ENCODE measurements at regions not wholly inside any gene's neighbourhood (a gene's known extent, or its start where the extent isn't known, plus 50 kb on each side); places are given as distances from the start of the nearest gene placed in this dataset.

DNA sequence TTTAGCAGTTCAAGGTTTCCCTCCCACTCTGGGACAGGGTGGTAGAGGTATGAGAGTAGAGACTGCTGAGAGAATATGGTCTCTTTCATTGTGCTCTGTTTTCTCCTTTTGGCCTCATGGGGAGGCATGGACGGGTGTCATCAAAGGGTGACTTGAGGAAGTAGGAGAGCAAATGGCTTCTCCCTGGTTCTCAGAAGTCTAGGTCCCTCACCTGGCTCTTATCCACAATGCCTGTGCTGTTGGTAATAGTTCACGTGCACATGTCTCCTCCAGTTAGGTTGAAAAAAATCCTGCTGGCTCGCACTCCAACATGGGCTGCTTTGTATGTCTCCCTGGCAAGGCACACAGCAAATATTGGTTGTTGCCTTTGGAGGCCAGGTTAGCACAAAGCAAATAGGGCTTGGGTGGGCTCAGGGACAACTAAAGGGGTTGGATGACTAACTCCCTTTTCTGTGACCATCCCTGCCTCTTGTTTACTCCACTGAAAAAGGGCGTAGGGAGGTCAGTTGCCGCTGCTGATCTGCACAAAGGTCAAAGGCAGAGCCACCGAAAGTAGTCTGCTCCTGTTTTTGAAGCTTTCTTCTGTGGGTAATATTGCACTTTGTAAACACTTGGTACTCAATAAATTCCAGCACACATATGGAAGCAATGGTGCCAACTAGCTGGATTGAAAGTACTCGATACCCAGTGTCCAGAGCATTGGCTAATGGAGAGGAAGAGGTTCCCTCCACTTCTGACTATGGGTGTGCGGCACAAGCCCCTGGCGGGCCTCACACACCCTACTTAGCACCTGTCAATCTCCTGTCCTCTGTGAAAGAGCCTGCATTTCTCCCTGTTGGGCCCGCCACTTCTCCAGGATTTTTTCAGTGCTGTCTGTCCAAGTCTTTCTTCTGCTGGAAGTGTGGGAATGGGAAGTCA lies 121.8 kb downstream of the SLC38A6 start:
- H3K4me1 ChIP-seq (ENCODE audit: insufficient read depth, low read length): peaks cover 35% of the 10 kb centered on the region
- no peaks in the 10 kb centered on the region for H3K9me3 ChIP-seq (ENCODE audit: low read length)
- no peaks in the 10 kb centered on the region for H3K36me3 ChIP-seq (ENCODE audit: insufficient read depth, low read length)
- H2AFZ ChIP-seq (ENCODE audit: low read depth, low read length): peak overlapping the region; percentile 43
- no peak overlapping the region for H3K4me3 ChIP-seq (ENCODE audit: low read length)
- no peaks in the 10 kb centered on the region for H3K27me3 ChIP-seq (ENCODE audit: insufficient read depth, low read length)

All from neuron (in vitro differentiated cells).